Suprapubic skin (tissue), 4 donors: ENCODE measurements at regions not wholly inside any gene's neighbourhood (a gene's known extent, or its start where the extent isn't known, plus 50 kb on each side); places are given as distances from the start of the nearest gene placed in this dataset.

Experiments
- DNase-seq, 2 donors: peaks; one replicate each; pipeline ENCODE4 v3.0.0-alpha.2; 2019; ENCODE audit warnings: low spot score in 2 of 2
- H3K27ac ChIP-seq: fragments of 200-600 bp; sonication (generic); one replicate; pipeline ENCODE4 v1.5.1; 2019
- H3K27me3 ChIP-seq: fragments of 200-600 bp; sonication (generic); one replicate; pipeline ENCODE4 v1.5.1; 2019
- H3K36me3 ChIP-seq: fragments of 200-600 bp; sonication (generic); one replicate; pipeline ENCODE4 v1.5.1; 2019
- H3K4me1 ChIP-seq: fragments of 200-600 bp; sonication (generic); one replicate; pipeline ENCODE4 v1.5.1; 2019
- H3K4me3 ChIP-seq: fragments of 200-600 bp; sonication (generic); one replicate; pipeline ENCODE4 v1.5.1; 2019; ENCODE audit warnings: mild to moderate bottlenecking
- H3K9me3 ChIP-seq: fragments of 200-600 bp; sonication (generic); one replicate; pipeline ENCODE4 v1.5.1; 2019
- CTCF ChIP-seq, 2 donors: fragments of 200-600 bp in 1 of 2; fragments of 450-650 bp in 1 of 2; sonication (generic) in 1 of 2; IDR thresholded peaks; one replicate each; pipeline ENCODE4 v1.5.1; 2016 to 2019; ENCODE audit warnings: antibody characterized with exemption in 2 of 2, mild to moderate bottlenecking in 1 of 2, moderate library complexity in 1 of 2
- EP300 ChIP-seq: sonication (generic); formaldehyde crosslinking; IDR thresholded peaks from one replicate; pipeline ENCODE4 v1.6.1; 2017; ENCODE audit warnings: antibody characterized with exemption
- POLR2A ChIP-seq, 2 donors: fragments of 450-650 bp; IDR thresholded peaks; one replicate each; pipeline ENCODE4 v1.6.1; 2017; ENCODE audit warnings: antibody characterized with exemption in 2 of 2, mild to moderate bottlenecking in 2 of 2, moderate library complexity in 2 of 2
- POLR2AphosphoS5 ChIP-seq, 3 donors: sonication (generic); formaldehyde crosslinking; IDR thresholded peaks; one replicate each; pipeline ENCODE4 v1.6.1; 2017; ENCODE audit warnings: antibody characterized with exemption in 3 of 3
- WGBS: methylation state at CpG from one replicate; pipeline ENCODE4 v1.1.5; 2018; 5-methylcytosine and 5-hydroxymethylcytosine counted together

- H3K4me1 ChIP-seq, result no peaks in the 10 kb centered on the region
- no peaks in the 10 kb centered on the region for H3K27me3 ChIP-seq
- H3K36me3 ChIP-seq, result no peaks in the 10 kb centered on the region
- 38% methylated on average over 2 of the region's 2 CpGs for WGBS
- TF ChIP-seq POLR2AphosphoS5 (IDR thresholded peaks at IDR 0.05) (no peak), CTCF (IDR thresholded peaks at IDR 0.05) (no peak), POLR2A (IDR thresholded peaks at IDR 0.05) (no peak), EP300 (no peak)
- H3K4me3 ChIP-seq, result no peak overlapping the region
- no peak for DNase-seq
- no peak overlapping the region for H3K27ac ChIP-seq
- no peaks in the 10 kb centered on the region for H3K9me3 ChIP-seq
These were observed 199.9 kb upstream of the SMC2 start for GRCh38 chr9:103894184-103894583.

GRCh38 chr9:103898550-103898949 lies 195.6 kb upstream of the SMC2 start:
- Histone ChIP-seq H3K9me3 (no peaks in the 10 kb centered on the region), H3K27me3 (no peaks in the 10 kb centered on the region), H3K27ac (no peak overlapping the region), H3K4me3 (no peak overlapping the region), H3K36me3 (no peaks in the 10 kb centered on the region), H3K4me1 (no peaks in the 10 kb centered on the region)
- WGBS, result 33% methylated on average over 1 of the region's 1 CpG
- TF ChIP-seq POLR2AphosphoS5 (IDR thresholded peaks at IDR 0.05), result no peak
- no peak for TF ChIP-seq EP300
- TF ChIP-seq CTCF (IDR thresholded peaks at IDR 0.05), result no peak
- no peak for TF ChIP-seq POLR2A (IDR thresholded peaks at IDR 0.05)
- DNase-seq, result no peak

- Histone ChIP-seq H3K4me3 (no peak overlapping the region), H3K4me1 (no peaks in the 10 kb centered on the region), H3K36me3 (no peaks in the 10 kb centered on the region), H3K27ac (no peak overlapping the region), H3K9me3 (no peaks in the 10 kb centered on the region), H3K27me3 (no peaks in the 10 kb centered on the region)
- 73% methylated on average over 1 of the region's 1 CpG for WGBS
- TF ChIP-seq POLR2A (IDR thresholded peaks at IDR 0.05) (no peak), CTCF (IDR thresholded peaks at IDR 0.05) (no peak)
- DNase-seq, result no peak
These were observed 194.2 kb upstream of the SMC2 start for GRCh38 chr9:103899866-103900265.

- TF ChIP-seq POLR2AphosphoS5 (IDR thresholded peaks at IDR 0.05), result no peak
- TF ChIP-seq EP300, result no peak
- no peak for TF ChIP-seq POLR2A (IDR thresholded peaks at IDR 0.05)
- TF ChIP-seq CTCF (IDR thresholded peaks at IDR 0.05), result no peak
- no peaks in the 10 kb centered on the region for H3K27me3 ChIP-seq
These were observed 193.6 kb upstream of the SMC2 start for GRCh38 chr9:103900466-103900865.

GRCh38 chr9:103902263-103902662 lies 191.8 kb upstream of the SMC2 start:
- Histone ChIP-seq H3K4me3 (no peak overlapping the region), H3K4me1 (no peaks in the 10 kb centered on the region), H3K36me3 (no peaks in the 10 kb centered on the region), H3K27me3 (no peaks in the 10 kb centered on the region), H3K9me3 (no peaks in the 10 kb centered on the region), H3K27ac (no peak overlapping the region)
- DNase-seq, result no peak
- TF ChIP-seq POLR2A (IDR thresholded peaks at IDR 0.05) (no peak), CTCF (IDR thresholded peaks at IDR 0.05) (no peak), POLR2AphosphoS5 (IDR thresholded peaks at IDR 0.05) (no peak), EP300 (no peak)
- WGBS, result 67% methylated on average over 2 of the region's 2 CpGs

More at GRCh38 chr9:103900466-103900865, 193.6 kb upstream of the SMC2 start:
- Histone ChIP-seq H3K4me1 (no peaks in the 10 kb centered on the region), H3K27ac (no peak overlapping the region), H3K36me3 (no peaks in the 10 kb centered on the region), H3K4me3 (no peak overlapping the region), H3K9me3 (no peaks in the 10 kb centered on the region)
- 59% methylated on average over 2 of the region's 2 CpGs for WGBS
- DNase-seq, result no peak
